ENCODE measurements at regions not wholly inside any gene's neighbourhood (a gene's known extent, or its start where the extent isn't known, plus 50 kb on each side); places are given as distances from the start of the nearest gene placed in this dataset.

- TF ChIP-seq, protein P1, sequence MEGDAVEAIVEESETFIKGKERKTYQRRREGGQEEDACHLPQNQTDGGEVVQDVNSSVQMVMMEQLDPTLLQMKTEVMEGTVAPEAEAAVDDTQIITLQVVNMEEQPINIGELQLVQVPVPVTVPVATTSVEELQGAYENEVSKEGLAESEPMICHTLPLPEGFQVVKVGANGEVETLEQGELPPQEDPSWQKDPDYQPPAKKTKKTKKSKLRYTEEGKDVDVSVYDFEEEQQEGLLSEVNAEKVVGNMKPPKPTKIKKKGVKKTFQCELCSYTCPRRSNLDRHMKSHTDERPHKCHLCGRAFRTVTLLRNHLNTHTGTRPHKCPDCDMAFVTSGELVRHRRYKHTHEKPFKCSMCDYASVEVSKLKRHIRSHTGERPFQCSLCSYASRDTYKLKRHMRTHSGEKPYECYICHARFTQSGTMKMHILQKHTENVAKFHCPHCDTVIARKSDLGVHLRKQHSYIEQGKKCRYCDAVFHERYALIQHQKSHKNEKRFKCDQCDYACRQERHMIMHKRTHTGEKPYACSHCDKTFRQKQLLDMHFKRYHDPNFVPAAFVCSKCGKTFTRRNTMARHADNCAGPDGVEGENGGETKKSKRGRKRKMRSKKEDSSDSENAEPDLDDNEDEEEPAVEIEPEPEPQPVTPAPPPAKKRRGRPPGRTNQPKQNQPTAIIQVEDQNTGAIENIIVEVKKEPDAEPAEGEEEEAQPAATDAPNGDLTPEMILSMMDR (IDR thresholded peaks at IDR 0.05) = no peak
- TF ChIP-seq EZH2 (IDR thresholded peaks at IDR 0.05) = no peak
- TF ChIP-seq EZH2phosphoT487 (IDR thresholded peaks at IDR 0.05) = no peak
Measured at GRCh38 chr5:74255692-74256392, 384.7 kb downstream of the ENC1 start.
